B cell (primary cell): ENCODE measurements at regions not wholly inside any gene's neighbourhood (a gene's known extent, or its start where the extent isn't known, plus 50 kb on each side); places are given as distances from the start of the nearest gene placed in this dataset.

Experiments used
- EZH2 ChIP-seq: IDR thresholded peaks from 2 replicates; pipeline ENCODE4 v1.6.1; 2012; ENCODE audit warnings: borderline replicate concordance, low read depth, mild to moderate bottlenecking, moderate library complexity, low read length; ENCODE audit not compliant: insufficient read depth, poor library complexity, severe bottlenecking
- TF ChIP-seq, protein P1 (sequence below): fragments of 200-600 bp; IDR thresholded peaks from one replicate; pipeline ENCODE4 v1.8.0; 2022; ENCODE audit warnings: antibody characterized with exemption, mild to moderate bottlenecking

DNA sequence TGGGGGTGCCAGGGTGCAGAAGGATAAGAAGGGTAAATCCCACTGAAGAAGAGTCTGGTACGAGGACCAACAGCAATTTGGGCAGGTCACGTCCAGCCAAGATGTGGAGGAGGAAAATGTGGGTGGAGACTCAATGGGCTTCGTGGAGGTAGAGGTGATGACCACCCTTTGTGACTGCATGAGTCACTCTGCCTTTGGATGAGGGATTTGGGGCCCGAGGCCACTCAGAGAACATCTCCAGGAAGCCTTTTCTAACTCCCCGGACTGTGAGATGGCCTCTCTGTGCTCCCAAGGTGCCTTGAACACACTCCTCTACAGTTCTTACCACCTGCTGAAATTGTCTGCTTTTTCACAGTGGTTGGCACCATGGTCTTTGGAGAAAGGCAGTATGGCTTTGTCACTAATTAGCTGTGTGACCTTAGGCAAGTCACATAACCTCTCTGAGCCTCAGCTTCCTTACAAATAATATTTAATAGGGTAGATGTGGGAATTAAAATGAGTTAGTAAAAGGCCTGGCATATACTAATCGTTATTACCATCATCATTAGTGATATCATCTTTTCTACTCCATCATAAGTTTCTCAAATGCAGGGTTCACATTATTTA is 67.0 kb upstream of the ARHGAP5 start:
- no peak for TF ChIP-seq EZH2
- TF ChIP-seq, protein P1, sequence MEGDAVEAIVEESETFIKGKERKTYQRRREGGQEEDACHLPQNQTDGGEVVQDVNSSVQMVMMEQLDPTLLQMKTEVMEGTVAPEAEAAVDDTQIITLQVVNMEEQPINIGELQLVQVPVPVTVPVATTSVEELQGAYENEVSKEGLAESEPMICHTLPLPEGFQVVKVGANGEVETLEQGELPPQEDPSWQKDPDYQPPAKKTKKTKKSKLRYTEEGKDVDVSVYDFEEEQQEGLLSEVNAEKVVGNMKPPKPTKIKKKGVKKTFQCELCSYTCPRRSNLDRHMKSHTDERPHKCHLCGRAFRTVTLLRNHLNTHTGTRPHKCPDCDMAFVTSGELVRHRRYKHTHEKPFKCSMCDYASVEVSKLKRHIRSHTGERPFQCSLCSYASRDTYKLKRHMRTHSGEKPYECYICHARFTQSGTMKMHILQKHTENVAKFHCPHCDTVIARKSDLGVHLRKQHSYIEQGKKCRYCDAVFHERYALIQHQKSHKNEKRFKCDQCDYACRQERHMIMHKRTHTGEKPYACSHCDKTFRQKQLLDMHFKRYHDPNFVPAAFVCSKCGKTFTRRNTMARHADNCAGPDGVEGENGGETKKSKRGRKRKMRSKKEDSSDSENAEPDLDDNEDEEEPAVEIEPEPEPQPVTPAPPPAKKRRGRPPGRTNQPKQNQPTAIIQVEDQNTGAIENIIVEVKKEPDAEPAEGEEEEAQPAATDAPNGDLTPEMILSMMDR: no peak
